GM12878 (cell line): ENCODE measurements at regions not wholly inside any gene's neighbourhood (a gene's known extent, or its start where the extent isn't known, plus 50 kb on each side); places are given as distances from the start of the nearest gene placed in this dataset.

Experiments
- ATAC-seq: fragments of 200-7000 bp; cut with Tn5 transposase; 3 replicates; pipeline ENCODE4 v1.9.1; 2020; ENCODE audit warnings: mild to moderate bottlenecking, moderate library complexity
- BruUV-seq: library from RNA; stranded (reverse); fragments of 400-500 nt; replicated peaks from 2 replicates; lab custom pipeline; 2021; lab: Mats Ljungman, UMichigan
- CTCF ChIA-PET: fragments of 300-600 bp; sonication (Branson Sonifier 250); formaldehyde crosslinking; extraction: SDS; loops from one replicate; lab custom pipeline; 2021; ENCODE audit warnings: inconsistent platforms; lab: Yijun Ruan, JAX
- POLR2A ChIA-PET: fragments of 350-600 bp; formaldehyde crosslinking; extraction: SDS; loops from one replicate; lab custom pipeline; 2021; ENCODE audit warnings: inconsistent platforms; lab: Charles Lee
- RAD21 ChIA-PET: fragments of 300-600 bp; sonication (Branson Sonifier 250); formaldehyde crosslinking; loops from one replicate; lab custom pipeline; 2023; ENCODE audit warnings: antibody characterized with exemption; ENCODE audit not compliant: unreplicated experiment; lab: Charles Lee
- SMC1A ChIA-PET: fragments of 300-600 bp; sonication (Branson Sonifier 250); formaldehyde crosslinking; loops from one replicate; lab custom pipeline; 2023; ENCODE audit not compliant: unreplicated experiment, uncharacterized antibody; lab: Charles Lee
- DNase-seq: peaks from one replicate; pipeline ENCODE4 v3.0.0-alpha.2; 2011; ENCODE audit warnings: low read depth, low spot score
- FAIRE-seq: peaks from 3 replicates; lab custom pipeline; 2011; peaks lifted over from hg19 to GRCh38; lab: Jason Lieb, UNC
- H2AFZ ChIP-seq: 2 replicates; pipeline ENCODE4 v1.6.0; 2011; ENCODE audit warnings: low read depth, low read length, control low read depth; ENCODE audit not compliant: control insufficient read depth
- H3K27ac ChIP-seq: 2 replicates; pipeline ENCODE4 v1.5.1; 2011; ENCODE audit warnings: control low read depth; ENCODE audit not compliant: control insufficient read depth, insufficient read depth
- H3K27me3 ChIP-seq, 2 experiments: replicated peaks in 1 of 2; 2 replicates each; pipeline versions ENCODE4 v1.6.0 to v1.6.1; 2011; ENCODE audit warnings: low read length in 1 of 2; ENCODE audit not compliant: control insufficient read depth in 2 of 2, insufficient read depth in 2 of 2
- H3K36me3 ChIP-seq, 2 experiments: 2 replicates each; pipeline ENCODE4 v1.5.1; 2011; ENCODE audit warnings: low read length in 1 of 2; ENCODE audit not compliant: control insufficient read depth in 2 of 2, insufficient read depth in 2 of 2
- H3K4me1 ChIP-seq: 2 replicates; pipeline ENCODE4 v1.6.1; 2011; ENCODE audit warnings: mild to moderate bottlenecking, low read length, moderate library complexity, mixed read lengths; ENCODE audit not compliant: control insufficient read depth, insufficient read depth
- H3K4me2 ChIP-seq: 2 replicates; pipeline ENCODE4 v1.6.0; 2011; ENCODE audit warnings: control low read depth; ENCODE audit not compliant: control insufficient read depth, insufficient read depth
- H3K4me3 ChIP-seq: fragments of 200-600 bp; sonication (generic); 2 replicates; pipeline ENCODE4 v1.5.1; 2016
- H3K79me2 ChIP-seq: 2 replicates; pipeline ENCODE4 v1.6.0; 2011; ENCODE audit warnings: low read length; ENCODE audit not compliant: control insufficient read depth, insufficient read depth
- H3K9ac ChIP-seq: 2 replicates; pipeline ENCODE4 v1.8.0; 2011; ENCODE audit warnings: low read length, control low read depth, mixed read lengths; ENCODE audit not compliant: control insufficient read depth, insufficient read depth
- H3K9me3 ChIP-seq: replicated peaks from 3 replicates; pipeline ENCODE4 v1.5.1; 2011; ENCODE audit warnings: mild to moderate bottlenecking, low read length; ENCODE audit not compliant: control insufficient read depth, insufficient read depth
- H4K20me1 ChIP-seq: 2 replicates; pipeline ENCODE4 v1.6.0; 2011; ENCODE audit not compliant: control insufficient read depth, insufficient read depth
- BCL11A ChIP-seq: IDR thresholded peaks from 2 replicates; pipeline ENCODE4 v1.6.1; 2011; ENCODE audit warnings: low read depth, low read length
- CHD4 ChIP-seq: fragments of 200-600 bp; sonication (generic); IDR thresholded peaks from 2 replicates; pipeline ENCODE4 v1.6.1; 2016; ENCODE audit warnings: mild to moderate bottlenecking
- ETV6 ChIP-seq, 2 experiments: fragments of 450-650 bp in 1 of 2; IDR thresholded peaks in 1 of 2; conservative IDR thresholded peaks in 1 of 2; 2 replicates each; pipeline ENCODE4 v1.6.1; 2014; ENCODE audit warnings: antibody characterized with exemption in 1 of 2, borderline replicate concordance in 1 of 2, low read depth in 1 of 2, mild to moderate bottlenecking in 1 of 2, moderate library complexity in 1 of 2
- HDGF ChIP-seq: fragments of 450-650 bp; IDR thresholded peaks from 2 replicates; pipeline ENCODE4 v1.6.1; 2016; ENCODE audit warnings: antibody characterized with exemption
- MXI1 ChIP-seq: fragments of 150-350 bp; IDR thresholded peaks from 2 replicates; pipeline ENCODE4 v1.6.1; 2011; ENCODE audit warnings: low read depth, mild to moderate bottlenecking, inconsistent platforms, low read length, improper control_type of control experiment
- NBN ChIP-seq: fragments of 450-650 bp; IDR thresholded peaks from 2 replicates; pipeline ENCODE4 v1.6.1; 2016
- SMC3 ChIP-seq: IDR thresholded peaks from 2 replicates; pipeline ENCODE4 v1.6.1; 2011; ENCODE audit warnings: low read length, improper control_type of control experiment, borderline replicate concordance
- WGBS: methylation state at CpG from one replicate; pipeline ENCODE4 v1.1.6; 2016; ENCODE audit warnings: low lambda C conversion rate; ENCODE audit not compliant: insufficient replicate concordance, insufficient coverage; ENCODE audit errors: missing lambda C conversion rate; 5-methylcytosine and 5-hydroxymethylcytosine counted together
- in situ Hi-C: fragments of 300-500 bp; cut with MboI; formaldehyde crosslinking; loops from 9 replicates; pipeline ENCODE4 v1.14.3; 2018; ENCODE audit warnings: mixed read lengths
- intact Hi-C: fragments of 100-400 bp; cut with micrococcal nuclease; formaldehyde crosslinking; loops from one replicate; pipeline ENCODE4 v1.14.2; 2022; ENCODE audit not compliant: unreplicated experiment
- TF ChIP-seq, protein P1 (sequence below): fragments of 450-650 bp; IDR thresholded peaks from 2 replicates; pipeline ENCODE4 v1.6.1; 2017; ENCODE audit warnings: mild to moderate bottlenecking, moderate library complexity
- TF ChIP-seq, protein P2 (sequence below): IDR thresholded peaks from 2 replicates; pipeline ENCODE4 v1.6.1; 2012; ENCODE audit warnings: low read depth, low read length, improper control_type of control experiment
- TF ChIP-seq, protein P3 (sequence below): fragments of 450-650 bp; IDR thresholded peaks from 2 replicates; pipeline ENCODE4 v1.6.1; 2014; ENCODE audit warnings: mild to moderate bottlenecking
- TF ChIP-seq, protein P4 (sequence below): fragments of 450-650 bp; IDR thresholded peaks from 2 replicates; pipeline ENCODE4 v1.6.1; 2016; ENCODE audit warnings: mild to moderate bottlenecking

DNA sequence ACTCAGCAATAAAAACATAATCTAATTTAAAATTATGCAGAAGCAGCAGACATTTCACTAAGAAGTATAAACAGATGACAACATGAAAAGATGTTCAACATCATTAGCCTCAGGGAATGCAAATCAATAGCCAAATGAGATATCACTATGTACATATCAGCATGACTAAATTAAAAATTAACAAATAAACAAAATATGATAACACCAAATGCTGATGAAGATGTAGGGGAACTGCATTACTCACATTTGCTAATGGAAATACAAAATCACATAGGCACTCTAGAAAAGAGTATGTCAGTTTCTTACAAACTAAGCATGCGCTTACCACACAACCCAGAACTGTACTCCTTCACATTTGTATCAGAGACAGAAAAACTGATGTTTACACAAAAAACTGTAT, 487.2 kb upstream of the REG3G start:
- SMC1A ChIA-PET: no interaction called here

More for the DNA sequence above, 487.2 kb upstream of the REG3G start:
- no peak overlapping the region for H3K9ac ChIP-seq
- in situ Hi-C loops: no loop called here
- intact Hi-C loops: no loop called here
- no peaks in the 10 kb centered on the region for H3K27me3 ChIP-seq
- H3K36me3 ChIP-seq: no peaks in the 10 kb centered on the region
- H2AFZ ChIP-seq: no peak overlapping the region
- no peak for FAIRE-seq
- no peak for ATAC-seq
- ChIA-PET RAD21 (no interaction called here), CTCF (no interaction called here), POLR2A (no interaction called here)
- H3K4me3 ChIP-seq: no peak overlapping the region
- no peaks in the 10 kb centered on the region for H3K4me1 ChIP-seq
- DNase-seq: no peak
- no peak overlapping the region for H3K27ac ChIP-seq
- TF ChIP-seq, protein P1, sequence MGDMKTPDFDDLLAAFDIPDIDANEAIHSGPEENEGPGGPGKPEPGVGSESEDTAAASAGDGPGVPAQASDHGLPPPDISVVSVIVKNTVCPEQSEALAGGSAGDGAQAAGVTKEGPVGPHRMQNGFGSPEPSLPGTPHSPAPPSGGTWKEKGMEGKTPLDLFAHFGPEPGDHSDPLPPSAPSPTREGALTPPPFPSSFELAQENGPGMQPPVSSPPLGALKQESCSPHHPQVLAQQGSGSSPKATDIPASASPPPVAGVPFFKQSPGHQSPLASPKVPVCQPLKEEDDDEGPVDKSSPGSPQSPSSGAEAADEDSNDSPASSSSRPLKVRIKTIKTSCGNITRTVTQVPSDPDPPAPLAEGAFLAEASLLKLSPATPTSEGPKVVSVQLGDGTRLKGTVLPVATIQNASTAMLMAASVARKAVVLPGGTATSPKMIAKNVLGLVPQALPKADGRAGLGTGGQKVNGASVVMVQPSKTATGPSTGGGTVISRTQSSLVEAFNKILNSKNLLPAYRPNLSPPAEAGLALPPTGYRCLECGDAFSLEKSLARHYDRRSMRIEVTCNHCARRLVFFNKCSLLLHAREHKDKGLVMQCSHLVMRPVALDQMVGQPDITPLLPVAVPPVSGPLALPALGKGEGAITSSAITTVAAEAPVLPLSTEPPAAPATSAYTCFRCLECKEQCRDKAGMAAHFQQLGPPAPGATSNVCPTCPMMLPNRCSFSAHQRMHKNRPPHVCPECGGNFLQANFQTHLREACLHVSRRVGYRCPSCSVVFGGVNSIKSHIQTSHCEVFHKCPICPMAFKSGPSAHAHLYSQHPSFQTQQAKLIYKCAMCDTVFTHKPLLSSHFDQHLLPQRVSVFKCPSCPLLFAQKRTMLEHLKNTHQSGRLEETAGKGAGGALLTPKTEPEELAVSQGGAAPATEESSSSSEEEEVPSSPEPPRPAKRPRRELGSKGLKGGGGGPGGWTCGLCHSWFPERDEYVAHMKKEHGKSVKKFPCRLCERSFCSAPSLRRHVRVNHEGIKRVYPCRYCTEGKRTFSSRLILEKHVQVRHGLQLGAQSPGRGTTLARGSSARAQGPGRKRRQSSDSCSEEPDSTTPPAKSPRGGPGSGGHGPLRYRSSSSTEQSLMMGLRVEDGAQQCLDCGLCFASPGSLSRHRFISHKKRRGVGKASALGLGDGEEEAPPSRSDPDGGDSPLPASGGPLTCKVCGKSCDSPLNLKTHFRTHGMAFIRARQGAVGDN: no peak
- no peak for TF ChIP-seq NBN
- no peak for TF ChIP-seq BCL11A
- TF ChIP-seq, protein P2, sequence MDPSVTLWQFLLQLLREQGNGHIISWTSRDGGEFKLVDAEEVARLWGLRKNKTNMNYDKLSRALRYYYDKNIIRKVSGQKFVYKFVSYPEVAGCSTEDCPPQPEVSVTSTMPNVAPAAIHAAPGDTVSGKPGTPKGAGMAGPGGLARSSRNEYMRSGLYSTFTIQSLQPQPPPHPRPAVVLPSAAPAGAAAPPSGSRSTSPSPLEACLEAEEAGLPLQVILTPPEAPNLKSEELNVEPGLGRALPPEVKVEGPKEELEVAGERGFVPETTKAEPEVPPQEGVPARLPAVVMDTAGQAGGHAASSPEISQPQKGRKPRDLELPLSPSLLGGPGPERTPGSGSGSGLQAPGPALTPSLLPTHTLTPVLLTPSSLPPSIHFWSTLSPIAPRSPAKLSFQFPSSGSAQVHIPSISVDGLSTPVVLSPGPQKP: no peak
- TF ChIP-seq, protein P3, sequence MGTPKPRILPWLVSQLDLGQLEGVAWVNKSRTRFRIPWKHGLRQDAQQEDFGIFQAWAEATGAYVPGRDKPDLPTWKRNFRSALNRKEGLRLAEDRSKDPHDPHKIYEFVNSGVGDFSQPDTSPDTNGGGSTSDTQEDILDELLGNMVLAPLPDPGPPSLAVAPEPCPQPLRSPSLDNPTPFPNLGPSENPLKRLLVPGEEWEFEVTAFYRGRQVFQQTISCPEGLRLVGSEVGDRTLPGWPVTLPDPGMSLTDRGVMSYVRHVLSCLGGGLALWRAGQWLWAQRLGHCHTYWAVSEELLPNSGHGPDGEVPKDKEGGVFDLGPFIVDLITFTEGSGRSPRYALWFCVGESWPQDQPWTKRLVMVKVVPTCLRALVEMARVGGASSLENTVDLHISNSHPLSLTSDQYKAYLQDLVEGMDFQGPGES: no peak
- TF ChIP-seq MXI1: no peak
- TF ChIP-seq, protein P4, sequence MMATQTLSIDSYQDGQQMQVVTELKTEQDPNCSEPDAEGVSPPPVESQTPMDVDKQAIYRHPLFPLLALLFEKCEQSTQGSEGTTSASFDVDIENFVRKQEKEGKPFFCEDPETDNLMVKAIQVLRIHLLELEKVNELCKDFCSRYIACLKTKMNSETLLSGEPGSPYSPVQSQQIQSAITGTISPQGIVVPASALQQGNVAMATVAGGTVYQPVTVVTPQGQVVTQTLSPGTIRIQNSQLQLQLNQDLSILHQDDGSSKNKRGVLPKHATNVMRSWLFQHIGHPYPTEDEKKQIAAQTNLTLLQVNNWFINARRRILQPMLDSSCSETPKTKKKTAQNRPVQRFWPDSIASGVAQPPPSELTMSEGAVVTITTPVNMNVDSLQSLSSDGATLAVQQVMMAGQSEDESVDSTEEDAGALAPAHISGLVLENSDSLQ: no peak
- no peak for TF ChIP-seq SMC3
- no peak for TF ChIP-seq HDGF
- TF ChIP-seq CHD4: no peak
- TF ChIP-seq ETV6 (conservative IDR thresholded peaks at IDR 0.05 in 1 of 2, IDR thresholded peaks at IDR 0.05 in 1 of 2; ENCODE audit: borderline replicate concordance in 1 of 2, low read depth in 1 of 2): no peak
- no TSS peak for BruUV-seq
- no peaks in the 10 kb centered on the region for H3K9me3 ChIP-seq
- WGBS: 94% methylated on average over 1 of the region's 1 CpG
- no peak overlapping the region for H3K4me2 ChIP-seq
- no peaks in the 10 kb centered on the region for H4K20me1 ChIP-seq
- no peaks in the 10 kb centered on the region for H3K79me2 ChIP-seq
